CD1c-positive myeloid dendritic cell (primary cell): ENCODE measurements at regions not wholly inside any gene's neighbourhood (a gene's known extent, or its start where the extent isn't known, plus 50 kb on each side); places are given as distances from the start of the nearest gene placed in this dataset.

ENCODE experiments used
- DNase-seq: peaks from one replicate; pipeline ENCODE4 v3.0.0-alpha.2; 2016; ENCODE audit errors: extremely low spot score

GRCh38 chr4:32032136-32032672 is 1312.0 kb downstream of the PCDH7 start:
- no peak for DNase-seq

GRCh38 chr4:32037399-32037798 is 1317.2 kb downstream of the PCDH7 start:
- DNase-seq, result no peak

- no peak for DNase-seq
These were observed 1322.5 kb downstream of the PCDH7 start for GRCh38 chr4:32042486-32043247.

- no peak for DNase-seq
These were observed 1323.1 kb downstream of the PCDH7 start for GRCh38 chr4:32043248-32043633.

DNA sequence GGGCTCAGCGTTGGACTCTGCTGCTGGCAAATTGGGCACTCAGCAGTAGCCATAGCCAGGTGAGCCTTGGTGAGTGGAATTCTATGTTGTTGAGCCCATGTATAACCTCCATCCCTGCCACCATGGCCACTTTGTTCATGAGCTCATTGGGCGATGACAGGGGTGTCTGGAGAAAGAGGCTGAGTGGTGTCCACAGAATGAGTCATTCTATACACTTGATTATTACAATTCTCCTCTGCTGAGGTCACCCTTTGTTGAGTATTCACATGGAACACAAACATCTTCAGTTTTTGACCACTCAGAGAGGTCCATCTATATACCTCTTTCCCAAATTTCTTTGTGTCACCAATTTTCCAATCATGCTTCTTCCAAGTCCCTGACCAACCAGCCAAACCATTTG is 1341.7 kb downstream of the PCDH7 start:
- no peak for DNase-seq

- DNase-seq, result no peak
These were observed 1353.4 kb downstream of the PCDH7 start for GRCh38 chr4:32073542-32073941.

GRCh38 chr4:32087211-32087610 is 1367.0 kb downstream of the PCDH7 start:
- no peak for DNase-seq

- no peak for DNase-seq
These were observed 1374.8 kb downstream of the PCDH7 start for GRCh38 chr4:32094987-32095386.

- no peak for DNase-seq
These were observed 1382.7 kb downstream of the PCDH7 start for GRCh38 chr4:32102896-32103295.

GRCh38 chr4:32106767-32107166 is 1386.6 kb downstream of the PCDH7 start:
- DNase-seq, result no peak

DNA sequence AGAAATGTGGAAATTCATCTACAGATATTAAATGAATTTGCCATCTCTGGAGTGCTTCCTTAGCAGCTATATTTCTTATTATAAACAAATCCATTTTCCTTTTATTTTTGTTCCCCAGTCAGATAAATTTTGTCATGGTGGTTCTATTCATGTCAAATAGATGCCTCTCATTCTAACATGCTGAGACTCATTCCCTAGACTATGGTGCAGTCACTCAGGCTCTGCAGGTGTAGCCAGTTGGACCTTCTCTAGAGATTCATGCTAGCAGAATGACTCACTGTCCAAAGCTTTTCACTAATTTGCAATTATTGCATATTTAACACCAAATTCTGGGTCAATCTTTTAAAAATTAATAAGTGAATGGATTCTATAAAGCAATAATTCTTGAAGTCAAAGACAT is 1392.7 kb downstream of the PCDH7 start:
- no peak for DNase-seq

GRCh38 chr4:32117693-32118092 is 1397.5 kb downstream of the PCDH7 start:
- DNase-seq, result no peak

DNA sequence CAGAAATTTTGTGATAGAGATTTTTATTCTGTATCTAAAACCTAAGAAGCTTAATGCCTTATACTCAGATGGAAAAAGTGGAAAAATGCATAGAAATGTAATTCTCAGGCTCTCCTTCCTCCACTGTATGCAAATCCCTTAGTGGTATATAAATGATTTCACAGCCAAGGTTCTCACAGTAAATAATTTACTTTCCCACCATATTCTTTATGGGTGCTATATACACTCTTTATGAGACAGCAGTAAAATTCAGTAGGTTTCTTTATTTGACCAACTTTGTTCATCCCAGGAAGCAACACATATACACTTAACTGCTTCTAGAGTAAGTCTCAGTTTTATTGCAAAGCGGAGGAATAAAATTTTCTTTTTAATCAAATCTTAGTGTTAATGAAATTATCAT is 1399.7 kb downstream of the PCDH7 start:
- DNase-seq, result no peak

GRCh38 chr4:32128549-32128948 is 1408.4 kb downstream of the PCDH7 start:
- DNase-seq, result no peak

DNA sequence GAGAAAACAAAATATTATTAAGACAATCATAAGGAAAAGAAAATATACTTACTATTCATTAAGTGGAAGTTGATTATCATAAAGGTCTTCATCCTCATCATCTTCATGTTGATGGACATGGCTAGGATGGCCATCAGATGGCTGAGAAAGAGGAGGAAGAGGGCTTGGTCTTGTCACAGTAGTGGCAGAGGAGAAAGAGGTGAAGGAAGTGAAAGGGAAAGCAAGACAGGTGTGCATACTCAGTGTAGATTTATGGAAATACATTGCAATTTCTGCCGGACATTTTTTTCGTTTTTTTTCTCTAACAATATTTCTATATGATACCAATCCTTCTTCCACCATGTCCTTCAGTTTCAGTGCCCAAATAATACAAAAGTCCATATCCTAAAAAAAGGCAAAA is 1409.8 kb downstream of the PCDH7 start:
- no peak for DNase-seq

- no peak for DNase-seq
These were observed 1413.0 kb downstream of the PCDH7 start for GRCh38 chr4:32133141-32133540.

GRCh38 chr4:32133734-32134133 is 1413.6 kb downstream of the PCDH7 start:
- no peak for DNase-seq

DNA sequence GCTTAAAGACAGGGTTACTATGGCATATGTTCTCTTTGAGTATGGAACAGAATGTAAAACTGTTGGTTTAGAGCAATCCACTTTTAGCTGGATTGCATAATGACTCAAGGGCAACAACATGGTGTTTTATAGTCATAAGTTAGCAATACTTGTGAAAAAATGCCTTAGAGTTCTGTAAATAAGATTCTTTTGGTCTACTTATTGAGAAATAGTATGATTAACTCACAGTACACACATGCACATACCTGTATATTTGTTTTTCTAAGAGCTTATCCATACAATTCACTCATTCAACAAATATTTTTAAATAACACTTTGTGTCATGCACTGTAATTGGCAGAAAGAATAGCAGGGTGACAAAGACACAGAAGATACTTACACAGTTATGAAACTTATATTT is 1415.5 kb downstream of the PCDH7 start:
- no peak for DNase-seq

DNA sequence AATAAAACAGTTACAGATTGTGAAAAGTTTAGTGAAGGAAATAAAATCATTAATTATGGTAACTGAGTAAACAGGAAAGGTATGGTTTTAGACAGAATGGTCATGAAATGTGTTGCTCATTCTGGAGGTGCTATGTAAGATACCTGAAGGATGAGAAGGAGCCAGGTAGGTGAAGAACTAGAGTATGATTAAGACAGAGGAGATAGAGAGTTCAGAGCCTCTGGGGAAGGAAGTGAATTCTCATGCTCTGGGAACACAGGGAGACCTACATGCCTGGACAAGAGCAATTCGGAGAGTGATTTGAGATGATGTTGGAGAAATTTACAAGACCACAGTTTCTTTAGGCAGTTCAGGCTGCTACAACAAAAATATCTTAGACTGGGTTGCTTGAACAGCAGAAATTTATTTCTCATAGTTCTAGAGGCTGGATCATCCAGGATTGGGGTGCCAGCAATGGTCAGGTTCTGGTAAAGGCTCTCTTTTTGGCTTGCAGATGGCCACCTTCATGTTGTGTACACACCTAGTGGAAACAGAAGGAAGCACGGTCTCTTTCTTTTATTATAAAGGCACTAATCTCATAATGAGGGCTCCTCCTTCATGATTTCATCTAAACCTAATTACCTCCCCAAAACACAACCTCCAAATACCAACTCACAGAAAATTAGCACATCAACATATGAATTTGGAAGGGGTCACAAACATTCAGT is 1416.1 kb downstream of the PCDH7 start:
- DNase-seq, result no peak

DNA sequence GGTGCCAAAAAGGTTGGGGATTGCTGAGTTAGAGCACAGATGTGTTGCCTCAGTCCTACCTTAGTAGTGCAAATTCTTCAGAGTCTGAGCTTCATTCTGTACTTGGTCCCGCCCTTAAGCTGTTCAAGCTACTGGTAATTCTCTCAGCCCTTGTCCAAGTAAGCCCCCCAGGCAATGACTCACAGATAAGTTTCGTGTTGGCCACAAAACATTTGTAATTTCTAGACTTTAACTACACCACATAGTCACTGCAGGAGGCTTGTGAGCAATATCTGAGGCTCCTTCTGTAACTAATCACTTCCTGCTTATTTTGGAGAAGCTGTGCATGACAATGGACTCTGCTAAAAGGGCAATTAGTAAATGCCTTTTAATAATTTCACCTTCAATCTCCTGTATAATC is 1420.5 kb downstream of the PCDH7 start:
- DNase-seq, result no peak

DNA sequence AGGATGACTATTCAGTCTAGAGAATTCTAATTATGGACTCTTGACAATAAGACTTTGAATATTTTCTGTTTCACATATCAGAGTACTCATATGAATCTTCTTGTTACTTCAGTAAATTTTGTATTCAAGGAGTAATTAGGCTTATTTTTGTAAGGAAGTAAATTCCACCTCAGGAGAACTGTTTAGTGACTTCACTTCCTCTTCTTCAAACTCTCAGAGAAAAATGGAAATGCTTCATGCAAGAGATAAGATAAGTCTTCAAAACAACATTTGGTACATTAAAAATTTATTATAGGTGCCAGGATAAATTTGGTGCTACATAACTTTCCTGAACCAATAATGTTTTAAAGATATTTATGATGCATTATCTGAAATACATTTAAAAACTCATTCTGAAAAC is 1421.9 kb downstream of the PCDH7 start:
- DNase-seq, result no peak

DNA sequence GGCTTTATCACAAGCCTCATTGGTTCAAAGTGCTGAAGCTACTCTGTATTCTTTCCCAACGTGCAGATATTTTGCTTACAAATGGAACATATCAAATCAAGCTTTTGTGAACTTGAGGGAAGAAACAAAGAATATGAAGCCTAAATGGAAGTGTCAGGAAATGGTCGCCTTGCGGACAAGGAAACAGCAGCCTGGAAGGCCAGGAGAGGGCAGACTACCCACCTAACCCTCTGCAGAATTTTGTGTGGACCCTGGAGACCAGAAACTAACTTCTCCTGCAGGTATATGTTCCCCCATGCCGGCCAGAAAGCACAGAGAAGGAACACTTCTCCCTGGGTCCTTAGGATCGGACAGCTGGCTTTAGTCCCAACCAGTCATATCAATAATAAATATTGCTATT is 1425.8 kb downstream of the PCDH7 start:
- no peak for DNase-seq

- no peak for DNase-seq
These were observed 1427.4 kb downstream of the PCDH7 start for GRCh38 chr4:32147446-32148085.
